Kidney capillary endothelial cell (primary cell): ENCODE measurements at regions not wholly inside any gene's neighbourhood (a gene's known extent, or its start where the extent isn't known, plus 50 kb on each side); places are given as distances from the start of the nearest gene placed in this dataset.

Source experiments
- DNase-seq: peaks from one replicate; pipeline ENCODE4 v3.0.0-alpha.2; 2018; ENCODE audit warnings: low spot score

DNA sequence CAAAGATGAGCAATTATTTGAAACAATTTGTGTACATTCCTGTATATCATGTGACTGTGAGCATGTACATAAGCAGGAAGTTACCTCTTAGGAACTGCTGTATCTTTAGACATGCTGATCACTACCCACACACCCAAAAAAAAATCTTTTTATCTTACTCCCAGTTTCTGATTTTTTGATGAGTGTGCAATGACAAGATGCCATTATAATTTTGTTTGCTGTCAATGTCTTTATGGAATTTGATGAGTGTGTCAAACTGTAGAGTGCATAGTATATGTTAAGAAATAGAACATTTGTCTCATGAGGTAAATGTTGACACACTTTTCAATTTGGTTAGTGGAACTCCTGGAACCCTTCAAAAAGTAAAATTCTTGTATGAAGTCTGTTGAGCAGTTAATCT, 84.0 kb upstream of the TMEFF2 start:
- DNase-seq, result no peak

DNA sequence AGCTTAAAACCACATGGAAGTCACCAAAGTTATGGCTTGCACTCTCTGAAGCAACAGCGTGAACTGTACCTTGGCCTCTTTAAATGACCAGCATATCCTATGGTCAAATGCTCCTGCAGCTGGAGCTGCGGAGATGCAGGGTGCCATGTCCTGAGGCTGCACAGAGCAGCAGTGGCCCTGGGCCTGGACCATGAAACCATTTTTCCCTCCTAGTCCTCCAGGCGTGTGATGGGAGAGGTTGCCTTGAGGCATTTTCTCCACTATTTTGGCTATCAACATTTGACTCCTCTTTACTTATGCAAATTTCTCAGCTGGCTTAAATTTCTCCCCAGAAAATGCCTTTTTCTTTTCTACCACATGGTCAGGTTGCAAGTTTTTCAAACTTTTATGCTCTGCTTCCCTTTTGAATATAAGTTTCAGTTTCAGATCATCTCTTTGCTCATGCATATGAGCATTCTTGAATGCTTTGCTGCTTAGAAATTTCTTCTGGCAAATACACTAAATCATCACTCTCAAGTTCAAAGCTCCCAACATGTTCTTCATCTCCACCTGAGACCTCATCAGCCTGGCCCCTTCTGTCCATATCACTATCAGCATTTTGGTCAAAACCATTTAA, 82.9 kb upstream of the TMEFF2 start:
- no peak for DNase-seq

- DNase-seq, result no peak
Measured at GRCh38 chr2:192275632-192276031, 80.9 kb upstream of the TMEFF2 start.

GRCh38 chr2:192267484-192267883, 72.8 kb upstream of the TMEFF2 start:
- DNase-seq, result peak; percentile 86

- DNase-seq, result no peak
Measured at GRCh38 chr2:192265751-192266150, 71.0 kb upstream of the TMEFF2 start.

DNA sequence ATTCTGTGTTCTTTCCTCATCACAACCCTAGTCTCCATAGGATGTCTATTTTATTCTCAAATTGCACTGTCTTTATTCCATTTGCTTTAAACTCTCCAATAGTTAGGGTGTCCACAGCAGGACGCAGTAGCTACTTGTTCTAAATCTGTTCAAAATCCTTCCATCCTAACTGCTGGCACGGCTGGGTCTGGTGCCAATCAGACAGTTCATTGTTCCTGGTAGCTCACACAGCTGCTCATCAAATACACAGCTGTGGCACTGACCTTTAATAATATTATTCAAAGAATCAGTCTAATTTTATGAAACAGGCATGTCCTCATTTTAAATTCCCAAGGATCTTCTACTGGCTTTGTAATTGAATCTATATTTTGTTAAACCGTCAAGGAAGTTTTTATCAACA, 59.7 kb upstream of the TMEFF2 start:
- no peak for DNase-seq

DNA sequence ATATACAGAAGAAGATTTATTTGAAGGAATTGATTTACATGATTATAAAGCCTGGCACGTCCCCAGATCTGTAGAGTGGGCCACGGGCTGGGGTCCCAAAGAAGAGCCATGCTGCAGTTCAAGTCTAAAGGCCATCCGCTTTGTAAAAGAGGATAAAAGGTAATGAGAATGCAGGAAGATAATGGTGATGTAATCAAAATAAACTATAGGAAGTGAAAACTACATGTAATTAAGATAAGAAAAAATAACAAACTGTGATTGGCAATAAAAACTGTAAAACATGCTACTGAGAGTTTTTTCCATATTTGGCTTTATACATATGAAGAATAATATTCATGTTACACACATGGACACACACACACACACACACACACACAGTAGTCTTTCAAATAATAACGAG, 59.0 kb upstream of the TMEFF2 start:
- no peak for DNase-seq

- no peak for DNase-seq
Measured at GRCh38 chr2:192250961-192251360, 56.2 kb upstream of the TMEFF2 start.

DNA sequence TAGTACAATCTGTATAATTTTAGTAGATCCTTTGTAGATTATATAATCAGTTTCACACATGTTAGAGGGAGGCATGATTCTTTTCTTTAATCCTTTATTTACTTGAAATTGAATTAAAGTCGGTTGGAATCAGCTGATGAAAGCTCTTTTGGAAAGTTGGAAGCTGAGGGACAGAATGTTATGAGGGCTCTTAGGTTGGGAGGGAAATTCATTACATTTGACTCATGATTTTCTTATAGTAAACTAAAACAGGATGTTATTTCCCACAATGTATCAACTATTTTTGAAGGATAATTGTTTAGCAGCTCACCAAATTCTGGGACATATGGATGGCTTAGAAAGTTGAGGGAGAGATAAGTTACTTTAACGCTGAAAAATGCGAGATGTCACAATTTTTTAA, 52.7 kb upstream of the TMEFF2 start:
- DNase-seq, result no peak

DNA sequence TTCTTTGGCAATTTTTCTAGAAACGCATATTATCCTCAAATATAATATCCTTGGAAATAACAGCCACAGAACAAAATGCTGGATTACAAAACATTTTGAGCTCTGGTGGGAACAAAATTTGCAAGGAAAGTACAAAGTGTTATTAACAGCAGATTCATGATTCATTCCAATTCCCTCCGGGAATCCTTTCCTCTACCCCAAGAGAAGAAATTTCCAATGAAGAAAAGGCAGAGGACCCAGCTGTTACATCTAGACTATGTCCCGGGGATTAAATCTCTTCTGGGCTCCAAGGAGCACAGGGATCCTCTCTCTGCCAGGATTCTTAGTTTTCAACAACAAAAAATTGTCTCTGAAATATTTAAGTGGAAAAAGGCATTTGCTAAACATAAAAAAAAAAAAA, 51.6 kb upstream of the TMEFF2 start:
- DNase-seq, result no peak

DNA sequence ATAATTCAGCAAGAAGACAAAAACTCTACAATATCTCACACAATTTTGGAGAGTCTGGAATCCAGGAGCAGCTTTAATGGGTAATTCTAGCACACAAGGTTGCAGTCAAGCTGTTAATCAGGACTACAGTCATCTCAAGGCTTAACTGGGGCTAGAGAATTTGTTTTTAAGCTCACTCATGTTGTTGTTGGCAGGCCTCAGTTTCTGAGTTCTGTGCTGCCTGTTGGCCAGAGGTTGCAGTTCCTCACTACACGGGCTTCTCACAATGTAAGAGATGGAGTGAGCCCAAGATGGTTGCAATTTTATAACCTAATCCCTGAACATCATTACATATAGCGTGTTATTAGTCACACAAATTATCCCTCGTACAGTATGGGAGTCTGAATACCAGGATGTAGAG, 50.6 kb upstream of the TMEFF2 start:
- no peak for DNase-seq
